Activated CD4-positive, alpha-beta T cell treated with anti-CD3 and anti-CD28 coated beads, Interleukin-2, amount 10 ng/mL, durations not matched to agents 7 days and 5 days (primary cell): ENCODE measurements at regions not wholly inside any gene's neighbourhood (a gene's known extent, or its start where the extent isn't known, plus 50 kb on each side); places are given as distances from the start of the nearest gene placed in this dataset.
"Not testable (repeated sequence)": the region's sequence is repeated elsewhere in the genome, so short reads cannot be mapped to it uniquely, and the experiment has no call there.

Experiments
- CTCF ChIA-PET: fragments of 350-600 bp; sonication (Branson Sonifier 250); formaldehyde crosslinking; loops from one replicate; lab custom pipeline; 2021; ENCODE audit warnings: antibody characterized with exemption; lab: Charles Lee
- POLR2A ChIA-PET: fragments of 350-600 bp; sonication (Branson Sonifier 250); formaldehyde crosslinking; loops from one replicate; lab custom pipeline; 2021; ENCODE audit warnings: antibody characterized with exemption; lab: Charles Lee
- DNase-seq: peaks from one replicate; pipeline ENCODE4 v3.0.0-alpha.2; 2020
- H3K27ac Mint-ChIP-seq: one replicate; pipeline ENCODE4 v1.8.0; 2021; ENCODE audit warnings: mild to moderate bottlenecking, moderate library complexity, mixed read lengths
- H3K27me3 Mint-ChIP-seq: one replicate; pipeline ENCODE4 v1.8.0; 2021; ENCODE audit warnings: mixed read lengths
- H3K36me3 Mint-ChIP-seq: one replicate; pipeline ENCODE4 v1.8.0; 2021; ENCODE audit warnings: low read depth, mixed read lengths
- H3K4me1 Mint-ChIP-seq: one replicate; pipeline ENCODE4 v1.8.0; 2021; ENCODE audit warnings: mixed read lengths
- H3K4me3 Mint-ChIP-seq: one replicate; pipeline ENCODE4 v1.8.0; 2021; ENCODE audit warnings: mild to moderate bottlenecking, moderate library complexity, mixed read lengths
- H3K9me3 Mint-ChIP-seq: one replicate; pipeline ENCODE4 v1.8.0; 2021; ENCODE audit warnings: mixed read lengths

GRCh38 chr5:21491182-21491581 is 1362.0 kb downstream of the CDH12 start:
- DNase-seq, H3K4me3 Mint-ChIP-seq, CTCF ChIA-PET, H3K4me1 Mint-ChIP-seq, POLR2A ChIA-PET, H3K27me3 Mint-ChIP-seq, H3K9me3 Mint-ChIP-seq, H3K36me3 Mint-ChIP-seq: not testable (repeated sequence)
- peak overlapping the region; percentile 54 for H3K27ac Mint-ChIP-seq

GRCh38 chr5:21488828-21489227 is 1364.3 kb downstream of the CDH12 start:
- H3K36me3 Mint-ChIP-seq, POLR2A ChIA-PET, H3K27ac Mint-ChIP-seq, CTCF ChIA-PET, DNase-seq, H3K4me3 Mint-ChIP-seq, H3K9me3 Mint-ChIP-seq, H3K27me3 Mint-ChIP-seq, H3K4me1 Mint-ChIP-seq: not testable (repeated sequence)

- POLR2A ChIA-PET, H3K27me3 Mint-ChIP-seq, H3K4me1 Mint-ChIP-seq, H3K9me3 Mint-ChIP-seq, H3K27ac Mint-ChIP-seq, CTCF ChIA-PET, H3K36me3 Mint-ChIP-seq, H3K4me3 Mint-ChIP-seq, DNase-seq: not testable (repeated sequence)
Observed at GRCh38 chr5:21485458-21486000, 1367.6 kb downstream of the CDH12 start.

GRCh38 chr5:21484498-21484889 is 1368.7 kb downstream of the CDH12 start:
- H3K27ac Mint-ChIP-seq, CTCF ChIA-PET, POLR2A ChIA-PET, H3K36me3 Mint-ChIP-seq, H3K9me3 Mint-ChIP-seq, H3K27me3 Mint-ChIP-seq, DNase-seq, H3K4me1 Mint-ChIP-seq, H3K4me3 Mint-ChIP-seq: not testable (repeated sequence)

GRCh38 chr5:21483790-21484497 is 1369.2 kb downstream of the CDH12 start:
- CTCF ChIA-PET, DNase-seq, H3K27me3 Mint-ChIP-seq, POLR2A ChIA-PET, H3K4me1 Mint-ChIP-seq, H3K9me3 Mint-ChIP-seq, H3K36me3 Mint-ChIP-seq, H3K27ac Mint-ChIP-seq, H3K4me3 Mint-ChIP-seq: not testable (repeated sequence)

GRCh38 chr5:21482983-21483650 is 1370.0 kb downstream of the CDH12 start:
- CTCF ChIA-PET, H3K9me3 Mint-ChIP-seq, H3K4me3 Mint-ChIP-seq, H3K27ac Mint-ChIP-seq, H3K27me3 Mint-ChIP-seq, DNase-seq, H3K36me3 Mint-ChIP-seq, POLR2A ChIA-PET, H3K4me1 Mint-ChIP-seq: not testable (repeated sequence)

- H3K36me3 Mint-ChIP-seq, H3K27ac Mint-ChIP-seq, H3K9me3 Mint-ChIP-seq, CTCF ChIA-PET, H3K4me3 Mint-ChIP-seq, DNase-seq, H3K4me1 Mint-ChIP-seq, H3K27me3 Mint-ChIP-seq, POLR2A ChIA-PET: not testable (repeated sequence)
Observed at GRCh38 chr5:21482522-21482921, 1370.6 kb downstream of the CDH12 start.

GRCh38 chr5:21481320-21482270 is 1371.5 kb downstream of the CDH12 start:
- H3K4me1 Mint-ChIP-seq, DNase-seq, H3K4me3 Mint-ChIP-seq, H3K27me3 Mint-ChIP-seq, H3K36me3 Mint-ChIP-seq, POLR2A ChIA-PET, H3K9me3 Mint-ChIP-seq, CTCF ChIA-PET: not testable (repeated sequence)
- H3K27ac Mint-ChIP-seq, result peak overlapping the region; percentile 31

- DNase-seq, H3K36me3 Mint-ChIP-seq, H3K4me3 Mint-ChIP-seq, CTCF ChIA-PET, H3K9me3 Mint-ChIP-seq, H3K27me3 Mint-ChIP-seq, H3K4me1 Mint-ChIP-seq, POLR2A ChIA-PET, H3K27ac Mint-ChIP-seq: not testable (repeated sequence)
Observed at GRCh38 chr5:21480054-21480453, 1373.1 kb downstream of the CDH12 start.

- H3K4me1 Mint-ChIP-seq, POLR2A ChIA-PET, H3K9me3 Mint-ChIP-seq, DNase-seq, H3K27ac Mint-ChIP-seq, H3K27me3 Mint-ChIP-seq, H3K36me3 Mint-ChIP-seq, CTCF ChIA-PET, H3K4me3 Mint-ChIP-seq: not testable (repeated sequence)
Observed at GRCh38 chr5:21473981-21474380, 1379.2 kb downstream of the CDH12 start.

- H3K27ac Mint-ChIP-seq, DNase-seq, H3K27me3 Mint-ChIP-seq, H3K4me1 Mint-ChIP-seq, H3K9me3 Mint-ChIP-seq, POLR2A ChIA-PET, H3K4me3 Mint-ChIP-seq, CTCF ChIA-PET, H3K36me3 Mint-ChIP-seq: not testable (repeated sequence)
Observed at GRCh38 chr5:21473436-21473835, 1379.7 kb downstream of the CDH12 start.

- H3K9me3 Mint-ChIP-seq, H3K36me3 Mint-ChIP-seq, CTCF ChIA-PET, H3K4me3 Mint-ChIP-seq, DNase-seq, H3K27me3 Mint-ChIP-seq, POLR2A ChIA-PET, H3K4me1 Mint-ChIP-seq, H3K27ac Mint-ChIP-seq: not testable (repeated sequence)
Observed at GRCh38 chr5:21471691-21472090, 1381.5 kb downstream of the CDH12 start.

- H3K9me3 Mint-ChIP-seq, CTCF ChIA-PET, H3K4me3 Mint-ChIP-seq, H3K4me1 Mint-ChIP-seq, H3K27ac Mint-ChIP-seq, H3K36me3 Mint-ChIP-seq, H3K27me3 Mint-ChIP-seq: not testable (repeated sequence)
- POLR2A ChIA-PET, result interaction anchor here (0.6 kb wide), 1 partner anchor 11 kb away, joined by 5 read pairs; no protein-coding TSS in a partner anchor
- peak; percentile 22 for DNase-seq
Observed at GRCh38 chr5:21469523-21470101, 1383.5 kb downstream of the CDH12 start.
